ENCODE measurements at regions not wholly inside any gene's neighbourhood (a gene's known extent, or its start where the extent isn't known, plus 50 kb on each side); places are given as distances from the start of the nearest gene placed in this dataset.
A peak's percentile ranks its signal among the peaks of the same experiment; 100 is the strongest.

- Histone ChIP-seq H3K27me3 (ENCODE audit: control insufficient read depth, insufficient read depth, low read length) (no peaks in the 10 kb centered on the region), H3K4me3 (ENCODE audit: low read depth, low read length) (no peak overlapping the region), H3K36me3 (ENCODE audit: control insufficient read depth, insufficient read depth, low read length) (no peaks in the 10 kb centered on the region)
- no peak for FAIRE-seq
- no peak for DNase-seq (ENCODE audit: low read depth)
- TF ChIP-seq CTCF (IDR thresholded peaks at IDR 0.05; ENCODE audit: insufficient read depth, low read length, severe bottlenecking): no peak
Measured at GRCh38 chr3:64884536-64884935, 196.7 kb upstream of the ADAMTS9 start.

GRCh38 chr3:64880916-64881315 lies 193.1 kb upstream of the ADAMTS9 start:
- TF ChIP-seq CTCF (IDR thresholded peaks at IDR 0.05; ENCODE audit: insufficient read depth, low read length, severe bottlenecking): no peak
- Histone ChIP-seq H3K36me3 (ENCODE audit: control insufficient read depth, insufficient read depth, low read length) (no peaks in the 10 kb centered on the region), H3K27me3 (ENCODE audit: control insufficient read depth, insufficient read depth, low read length) (no peaks in the 10 kb centered on the region), H3K4me3 (ENCODE audit: low read depth, low read length) (no peak overlapping the region)
- FAIRE-seq (no peak), DNase-seq (ENCODE audit: low read depth) (no peak)

- no peak for TF ChIP-seq CTCF (IDR thresholded peaks at IDR 0.05; ENCODE audit: insufficient read depth, low read length, severe bottlenecking)
- DNase-seq (ENCODE audit: low read depth) (peak; percentile 70), FAIRE-seq (no peak)
- H3K27me3 ChIP-seq (ENCODE audit: control insufficient read depth, insufficient read depth, low read length): no peaks in the 10 kb centered on the region
- no peaks in the 10 kb centered on the region for H3K36me3 ChIP-seq (ENCODE audit: control insufficient read depth, insufficient read depth, low read length)
- no peak overlapping the region for H3K4me3 ChIP-seq (ENCODE audit: low read depth, low read length)
Measured at GRCh38 chr3:64878362-64878761, 190.6 kb upstream of the ADAMTS9 start.

GRCh38 chr3:64873400-64873799 lies 185.6 kb upstream of the ADAMTS9 start:
- no peaks in the 10 kb centered on the region for H3K36me3 ChIP-seq (ENCODE audit: control insufficient read depth, insufficient read depth, low read length)
- TF ChIP-seq CTCF (IDR thresholded peaks at IDR 0.05; ENCODE audit: insufficient read depth, low read length, severe bottlenecking): no peak
- no peaks in the 10 kb centered on the region for H3K27me3 ChIP-seq (ENCODE audit: control insufficient read depth, insufficient read depth, low read length)
- DNase-seq (ENCODE audit: low read depth): peak; percentile 4
- H3K4me3 ChIP-seq (ENCODE audit: low read depth, low read length): no peak overlapping the region
- FAIRE-seq: no peak

- no peaks in the 10 kb centered on the region for H3K36me3 ChIP-seq (ENCODE audit: control insufficient read depth, insufficient read depth, low read length)
- no peak for DNase-seq (ENCODE audit: low read depth)
- no peaks in the 10 kb centered on the region for H3K27me3 ChIP-seq (ENCODE audit: control insufficient read depth, insufficient read depth, low read length)
- TF ChIP-seq CTCF (IDR thresholded peaks at IDR 0.05; ENCODE audit: insufficient read depth, low read length, severe bottlenecking): no peak
- FAIRE-seq: no peak
- no peak overlapping the region for H3K4me3 ChIP-seq (ENCODE audit: low read depth, low read length)
Measured at GRCh38 chr3:64872345-64872744, 184.5 kb upstream of the ADAMTS9 start.

- no peak for FAIRE-seq
Measured at GRCh38 chr3:64871834-64872249, 184.0 kb upstream of the ADAMTS9 start.

More at GRCh38 chr3:64871834-64872249, 184.0 kb upstream of the ADAMTS9 start:
- Histone ChIP-seq H3K4me3 (ENCODE audit: low read depth, low read length) (no peak overlapping the region), H3K36me3 (ENCODE audit: control insufficient read depth, insufficient read depth, low read length) (no peaks in the 10 kb centered on the region), H3K27me3 (ENCODE audit: control insufficient read depth, insufficient read depth, low read length) (no peaks in the 10 kb centered on the region)
- no peak for DNase-seq (ENCODE audit: low read depth)
- no peak for TF ChIP-seq CTCF (IDR thresholded peaks at IDR 0.05; ENCODE audit: insufficient read depth, low read length, severe bottlenecking)

Measured in bronchial epithelial cell (primary cell).